WTC11 (cell line): ENCODE measurements at regions not wholly inside any gene's neighbourhood (a gene's known extent, or its start where the extent isn't known, plus 50 kb on each side); places are given as distances from the start of the nearest gene placed in this dataset.

ENCODE experiments used
- CTCF ChIP-seq: fragments of 200-600 bp; IDR thresholded peaks from 2 replicates; pipeline ENCODE4 v1.8.0; 2022; ENCODE audit warnings: antibody characterized with exemption
- SP1 ChIP-seq: sonication (generic); formaldehyde crosslinking; conservative IDR thresholded peaks from 2 replicates; pipeline ENCODE4 v1.8.1; 2022; ENCODE audit warnings: missing genetic modification reagents
- ZNF416 ChIP-seq: fragments of 250-450 bp; sonication (Bioruptor Pico); IDR thresholded peaks from 2 replicates; pipeline ENCODE4 v1.9.0; 2021; ENCODE audit warnings: mild to moderate bottlenecking, inconsistent platforms

- TF ChIP-seq SP1 (CRISPR knock-in tag) = no peak
- TF ChIP-seq CTCF = no peak
- no peak for TF ChIP-seq ZNF416 (CRISPR knock-in tag)
Observed at GRCh38 chr3:72194458-72194857, 409.5 kb upstream of the PROK2 start.
